ENCODE measurements at regions not wholly inside any gene's neighbourhood (a gene's known extent, or its start where the extent isn't known, plus 50 kb on each side); places are given as distances from the start of the nearest gene placed in this dataset.
A peak's percentile ranks its signal among the peaks of the same experiment; 100 is the strongest.

DNA sequence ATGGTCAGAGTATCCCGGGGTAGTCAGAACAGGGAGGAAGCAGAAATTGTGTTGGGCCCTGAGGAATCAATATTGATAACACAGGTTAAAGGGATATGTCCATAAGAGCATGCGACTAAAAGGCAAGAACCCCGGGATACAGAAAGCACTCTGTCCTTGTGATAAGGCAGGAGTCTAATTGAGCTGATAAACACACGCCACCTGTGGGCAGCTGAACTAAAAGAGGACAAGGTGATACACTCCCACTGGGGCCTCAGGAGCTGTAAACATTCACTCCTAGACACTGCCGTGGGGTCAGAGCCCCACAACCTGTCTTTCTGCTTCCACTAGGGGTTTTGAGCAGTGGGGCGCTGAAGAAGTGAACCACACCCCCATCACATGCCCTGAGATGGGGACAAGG is 144.7 kb upstream of the MPDZ start:
- Mint-ChIP-seq H3K9me3 (peaks cover 4% of the 10 kb centered on the region), H3K4me1 (peaks cover 14% of the 10 kb centered on the region), H3K27me3 (ENCODE audit: insufficient read depth, low read depth) (peaks cover 2% of the 10 kb centered on the region), H3K4me3 (no peak overlapping the region), H3K27ac (no peak overlapping the region), H3K36me3 (no peaks in the 10 kb centered on the region)
- Histone ChIP-seq H3F3A (ENCODE audit: low read depth) (no peaks in the 10 kb centered on the region), H3K27me3 (no peaks in the 10 kb centered on the region), H3K27ac (no peak overlapping the region), H3K4me1 (no peaks in the 10 kb centered on the region), H3K9me3 (ENCODE audit: low read depth) (no peaks in the 10 kb centered on the region), H2AFZ (replicated peaks) (no peak overlapping the region), H4K20me1 (ENCODE audit: low read depth) (no peaks in the 10 kb centered on the region), H3K36me3 (no peaks in the 10 kb centered on the region), H3K79me2 (ENCODE audit: low read depth) (no peaks in the 10 kb centered on the region), H3K4me2 (no peak overlapping the region), H3K4me3 (no peak overlapping the region), H3K9ac (no peak overlapping the region)
- TF ChIP-seq, protein P1, sequence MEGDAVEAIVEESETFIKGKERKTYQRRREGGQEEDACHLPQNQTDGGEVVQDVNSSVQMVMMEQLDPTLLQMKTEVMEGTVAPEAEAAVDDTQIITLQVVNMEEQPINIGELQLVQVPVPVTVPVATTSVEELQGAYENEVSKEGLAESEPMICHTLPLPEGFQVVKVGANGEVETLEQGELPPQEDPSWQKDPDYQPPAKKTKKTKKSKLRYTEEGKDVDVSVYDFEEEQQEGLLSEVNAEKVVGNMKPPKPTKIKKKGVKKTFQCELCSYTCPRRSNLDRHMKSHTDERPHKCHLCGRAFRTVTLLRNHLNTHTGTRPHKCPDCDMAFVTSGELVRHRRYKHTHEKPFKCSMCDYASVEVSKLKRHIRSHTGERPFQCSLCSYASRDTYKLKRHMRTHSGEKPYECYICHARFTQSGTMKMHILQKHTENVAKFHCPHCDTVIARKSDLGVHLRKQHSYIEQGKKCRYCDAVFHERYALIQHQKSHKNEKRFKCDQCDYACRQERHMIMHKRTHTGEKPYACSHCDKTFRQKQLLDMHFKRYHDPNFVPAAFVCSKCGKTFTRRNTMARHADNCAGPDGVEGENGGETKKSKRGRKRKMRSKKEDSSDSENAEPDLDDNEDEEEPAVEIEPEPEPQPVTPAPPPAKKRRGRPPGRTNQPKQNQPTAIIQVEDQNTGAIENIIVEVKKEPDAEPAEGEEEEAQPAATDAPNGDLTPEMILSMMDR (IDR thresholded peaks at IDR 0.05) = no peak
- TF ChIP-seq EZH2 (IDR thresholded peaks at IDR 0.05) = no peak
- TF ChIP-seq EZH2phosphoT487 (IDR thresholded peaks at IDR 0.05) = no peak
- no peak for DNase-seq (ENCODE audit: low spot score)

DNA sequence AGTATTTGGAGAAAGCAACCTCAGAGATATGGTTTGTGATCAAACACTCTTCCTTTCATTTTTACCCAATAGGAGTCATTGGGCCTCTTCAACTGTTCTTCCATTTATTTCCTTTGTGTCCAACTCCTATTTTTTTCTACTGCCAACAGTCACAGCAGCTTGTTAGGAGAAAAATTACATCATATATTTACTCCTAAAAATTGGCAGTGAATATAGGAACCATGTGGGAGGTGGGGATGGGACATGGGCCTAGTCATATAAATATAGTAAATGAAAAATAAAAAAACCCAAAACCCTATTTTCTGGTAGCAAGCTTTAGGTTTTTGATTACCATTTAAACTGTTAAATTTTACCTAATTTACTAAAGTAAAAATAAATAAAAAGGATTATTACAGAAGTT is 134.9 kb upstream of the MPDZ start:
- no peaks in the 10 kb centered on the region for H4K20me1 ChIP-seq (ENCODE audit: low read depth)
- no peak for DNase-seq (ENCODE audit: low spot score)
- no peaks in the 10 kb centered on the region for H3K27me3 ChIP-seq
- Mint-ChIP-seq H3K4me3 (no peak overlapping the region), H3K27ac (no peak overlapping the region), H3K36me3 (no peaks in the 10 kb centered on the region), H3K27me3 (ENCODE audit: insufficient read depth, low read depth) (peaks cover 2% of the 10 kb centered on the region), H3K4me1 (no peaks in the 10 kb centered on the region), H3K9me3 (no peaks in the 10 kb centered on the region)
- H3K4me3 ChIP-seq = no peak overlapping the region
- no peaks in the 10 kb centered on the region for H3K79me2 ChIP-seq (ENCODE audit: low read depth)
- H3K4me2 ChIP-seq = no peak overlapping the region
- TF ChIP-seq, protein P1 (IDR thresholded peaks at IDR 0.05) = no peak
- TF ChIP-seq EZH2 (IDR thresholded peaks at IDR 0.05) (no peak), EZH2phosphoT487 (IDR thresholded peaks at IDR 0.05) (no peak)
- no peaks in the 10 kb centered on the region for H3F3A ChIP-seq (ENCODE audit: low read depth)
- no peaks in the 10 kb centered on the region for H3K9me3 ChIP-seq (ENCODE audit: low read depth)
- no peaks in the 10 kb centered on the region for H3K4me1 ChIP-seq
- no peak overlapping the region for H3K27ac ChIP-seq
- H2AFZ ChIP-seq (replicated peaks) = no peak overlapping the region
- no peaks in the 10 kb centered on the region for H3K36me3 ChIP-seq
- H3K9ac ChIP-seq = no peak overlapping the region

DNA sequence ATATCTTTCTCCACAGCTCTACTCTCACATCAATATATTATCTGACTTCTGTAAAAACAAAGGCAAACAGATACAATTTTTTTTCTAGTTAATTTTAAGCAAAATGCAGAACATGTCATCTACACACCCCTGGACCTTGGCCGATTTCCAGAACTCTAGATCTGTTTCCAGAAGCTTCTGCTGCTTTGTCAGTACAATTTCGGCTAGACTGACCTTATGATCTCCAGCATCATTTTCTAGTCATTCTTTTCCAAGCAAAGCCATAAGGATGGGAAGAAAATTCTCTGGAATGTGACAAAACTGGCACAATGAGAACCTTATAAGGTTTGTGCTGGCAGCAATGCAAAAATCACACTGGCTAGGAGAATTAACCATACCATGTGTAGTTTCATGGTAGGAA is 132.8 kb upstream of the MPDZ start:
- H3K27me3 ChIP-seq = no peaks in the 10 kb centered on the region
- H3K4me1 ChIP-seq = no peaks in the 10 kb centered on the region
- Mint-ChIP-seq H3K27ac (no peak overlapping the region), H3K9me3 (no peaks in the 10 kb centered on the region), H3K27me3 (ENCODE audit: insufficient read depth, low read depth) (peaks cover 3% of the 10 kb centered on the region), H3K4me1 (no peaks in the 10 kb centered on the region), H3K4me3 (no peak overlapping the region), H3K36me3 (no peaks in the 10 kb centered on the region)
- no peak overlapping the region for H3K27ac ChIP-seq
- H3F3A ChIP-seq (ENCODE audit: low read depth) = no peaks in the 10 kb centered on the region
- H3K36me3 ChIP-seq = no peaks in the 10 kb centered on the region
- H3K9me3 ChIP-seq (ENCODE audit: low read depth) = no peaks in the 10 kb centered on the region
- TF ChIP-seq EZH2 (IDR thresholded peaks at IDR 0.05) (no peak), EZH2phosphoT487 (IDR thresholded peaks at IDR 0.05) (no peak)
- TF ChIP-seq, protein P1 (IDR thresholded peaks at IDR 0.05) = no peak
- H3K4me2 ChIP-seq = no peak overlapping the region
- no peak overlapping the region for H3K9ac ChIP-seq
- H3K4me3 ChIP-seq = no peak overlapping the region
- H3K79me2 ChIP-seq (ENCODE audit: low read depth) = no peaks in the 10 kb centered on the region
- H4K20me1 ChIP-seq (ENCODE audit: low read depth) = no peaks in the 10 kb centered on the region
- H2AFZ ChIP-seq (replicated peaks) = no peak overlapping the region
- no peak for DNase-seq (ENCODE audit: low spot score)

DNA sequence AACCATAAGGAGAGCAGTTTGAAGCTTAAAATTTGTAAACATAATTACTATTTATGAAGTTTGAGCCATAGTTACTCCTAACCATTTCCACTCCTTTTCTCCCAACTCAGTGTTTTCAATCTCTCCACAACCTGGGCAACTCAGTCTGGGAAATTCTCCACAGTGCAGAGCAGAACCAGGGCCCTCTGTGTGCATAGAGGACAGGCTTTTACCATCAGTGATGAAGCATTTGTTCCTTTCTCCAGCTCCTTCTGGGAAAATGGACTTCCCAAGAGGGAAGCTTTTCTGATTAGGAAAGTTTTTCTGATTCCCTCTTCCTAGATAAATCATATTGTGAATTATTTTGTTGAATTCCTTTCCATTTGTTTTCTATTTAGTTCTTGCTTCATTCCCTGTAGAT is 132.3 kb upstream of the MPDZ start:
- no peaks in the 10 kb centered on the region for H4K20me1 ChIP-seq (ENCODE audit: low read depth)
- H3K79me2 ChIP-seq (ENCODE audit: low read depth) = no peaks in the 10 kb centered on the region
- Mint-ChIP-seq H3K27me3 (ENCODE audit: insufficient read depth, low read depth) (peaks cover 3% of the 10 kb centered on the region), H3K9me3 (no peaks in the 10 kb centered on the region), H3K36me3 (no peaks in the 10 kb centered on the region), H3K4me3 (no peak overlapping the region), H3K27ac (no peak overlapping the region), H3K4me1 (no peaks in the 10 kb centered on the region)
- no peaks in the 10 kb centered on the region for H3K4me1 ChIP-seq
- H3K9ac ChIP-seq = no peak overlapping the region
- H3K36me3 ChIP-seq = no peaks in the 10 kb centered on the region
- no peak overlapping the region for H3K4me2 ChIP-seq
- H3K27ac ChIP-seq = no peak overlapping the region
- H3K9me3 ChIP-seq (ENCODE audit: low read depth) = no peaks in the 10 kb centered on the region
- H3F3A ChIP-seq (ENCODE audit: low read depth) = no peaks in the 10 kb centered on the region
- no peak for DNase-seq (ENCODE audit: low spot score)
- no peak overlapping the region for H3K4me3 ChIP-seq
- no peaks in the 10 kb centered on the region for H3K27me3 ChIP-seq
- TF ChIP-seq EZH2 (IDR thresholded peaks at IDR 0.05) (no peak), EZH2phosphoT487 (IDR thresholded peaks at IDR 0.05) (no peak)
- TF ChIP-seq, protein P1 (IDR thresholded peaks at IDR 0.05) = no peak
- peak overlapping the region; percentile 35 for H2AFZ ChIP-seq (replicated peaks)
